ENCODE measurements at regions not wholly inside any gene's neighbourhood (a gene's known extent, or its start where the extent isn't known, plus 50 kb on each side); places are given as distances from the start of the nearest gene placed in this dataset.

- TF ChIP-seq CEBPB (IDR thresholded peaks at IDR 0.05) (no peak), REST (IDR thresholded peaks at IDR 0.05; ENCODE audit: low read depth) (no peak), RAD21 (IDR thresholded peaks at IDR 0.05; ENCODE audit: low read depth) (no peak)
Measured at GRCh38 chr21:35136586-35137219, 87.6 kb upstream of the RUNX1 start.

All from Ishikawa (cell line).